ENCODE measurements at regions not wholly inside any gene's neighbourhood (a gene's known extent, or its start where the extent isn't known, plus 50 kb on each side); places are given as distances from the start of the nearest gene placed in this dataset.

GRCh38 chr16:17691106-17691898, 220.5 kb upstream of the XYLT1 start:
- Histone ChIP-seq H3K36me3 (replicated peaks in 1 of 2; ENCODE audit: control insufficient read depth in 2 of 2, insufficient read depth in 2 of 2, low read length in 2 of 2) (no peaks in the 10 kb centered on the region), H3K23ac (ENCODE audit: low read depth, low read length, poor library complexity) (no peak overlapping the region), H4K8ac (ENCODE audit: low read depth, low read length) (no peak overlapping the region), H2AFZ (ENCODE audit: low read length) (no peak overlapping the region), H3K4me1 (ENCODE audit: control insufficient read depth in 2 of 2, insufficient read depth in 1 of 2, low read depth in 1 of 2, low read length in 2 of 2) (peaks cover 0 to 4% of the 10 kb centered on the region in 2 donors), H3K4me3 (ENCODE audit: low read length in 2 of 2) (no peak overlapping the region), H3K9ac (ENCODE audit: low read depth, low read length, poor library complexity) (no peak overlapping the region), H3K4ac (ENCODE audit: low read length) (no peak overlapping the region), H3K27ac (replicated peaks; ENCODE audit: low read length) (no peak overlapping the region), H3K9me3 (replicated peaks in 1 of 2; ENCODE audit: control insufficient read depth in 2 of 2, insufficient read depth in 1 of 2, low read depth in 1 of 2, low read length in 2 of 2) (no peaks in the 10 kb centered on the region), H3K27me3 (ENCODE audit: control insufficient read depth in 3 of 3, insufficient read depth in 3 of 3, low read depth in 1 of 3, low read length in 3 of 3) (no peaks in the 10 kb centered on the region), H2BK15ac (ENCODE audit: low read length) (no peak overlapping the region), H3K14ac (ENCODE audit: low read length) (no peak overlapping the region), H2BK5ac (ENCODE audit: low read length) (no peak overlapping the region), H3K79me1 (ENCODE audit: low read depth, low read length) (no peaks in the 10 kb centered on the region), H3K18ac (ENCODE audit: low read length) (no peak overlapping the region), H2AK5ac (ENCODE audit: low read depth, low read length) (no peak overlapping the region), H2BK120ac (ENCODE audit: low read depth, low read length) (no peak overlapping the region), H4K91ac (ENCODE audit: low read depth, low read length, poor library complexity) (no peak overlapping the region), H2BK12ac (ENCODE audit: low read length) (no peak overlapping the region), H3K4me2 (ENCODE audit: insufficient read depth, low read length, poor library complexity, severe bottlenecking) (no peak overlapping the region)
- DNase-seq (ENCODE audit: low spot score), result no peak
- no CpG with 5 or more reads among the region's 7 CpGs for WGBS, 2 donors (ENCODE audit: extremely low coverage in 2 of 2, insufficient read length in 2 of 2, insufficient replicate concordance in 1 of 2)

- no peak for DNase-seq (ENCODE audit: low spot score)
- no peak overlapping the region for H4K91ac ChIP-seq (ENCODE audit: low read depth, low read length, poor library complexity)
- no peak overlapping the region for H2BK15ac ChIP-seq (ENCODE audit: low read length)
- no peak overlapping the region for H3K23ac ChIP-seq (ENCODE audit: low read depth, low read length, poor library complexity)
- no peak overlapping the region for H2BK5ac ChIP-seq (ENCODE audit: low read length)
- no peak overlapping the region for H2AFZ ChIP-seq (ENCODE audit: low read length)
- no peak overlapping the region for H3K14ac ChIP-seq (ENCODE audit: low read length)
- H4K8ac ChIP-seq (ENCODE audit: low read depth, low read length), result no peak overlapping the region
- H2BK12ac ChIP-seq (ENCODE audit: low read length), result no peak overlapping the region
- H3K79me1 ChIP-seq (ENCODE audit: low read depth, low read length), result peaks cover 2% of the 10 kb centered on the region
- H3K9me3 ChIP-seq (replicated peaks in 1 of 2; ENCODE audit: control insufficient read depth in 2 of 2, insufficient read depth in 1 of 2, low read depth in 1 of 2, low read length in 2 of 2), result no peaks in the 10 kb centered on the region
- no peak overlapping the region for H3K27ac ChIP-seq (replicated peaks; ENCODE audit: low read length)
- no peak overlapping the region for H3K4ac ChIP-seq (ENCODE audit: low read length)
- H2AK5ac ChIP-seq (ENCODE audit: low read depth, low read length), result no peak overlapping the region
- H3K18ac ChIP-seq (ENCODE audit: low read length), result no peak overlapping the region
- H2BK120ac ChIP-seq (ENCODE audit: low read depth, low read length), result no peak overlapping the region
- H3K36me3 ChIP-seq (replicated peaks in 1 of 2; ENCODE audit: control insufficient read depth in 2 of 2, insufficient read depth in 2 of 2, low read length in 2 of 2), result no peaks in the 10 kb centered on the region
- no peak overlapping the region for H3K4me3 ChIP-seq (ENCODE audit: low read length in 2 of 2)
- no peaks in the 10 kb centered on the region for H3K4me1 ChIP-seq (ENCODE audit: control insufficient read depth in 2 of 2, insufficient read depth in 1 of 2, low read depth in 1 of 2, low read length in 2 of 2)
- H3K9ac ChIP-seq (ENCODE audit: low read depth, low read length, poor library complexity), result no peak overlapping the region
- H3K27me3 ChIP-seq (ENCODE audit: control insufficient read depth in 3 of 3, insufficient read depth in 3 of 3, low read depth in 1 of 3, low read length in 3 of 3), result no peaks in the 10 kb centered on the region
- no peak overlapping the region for H3K4me2 ChIP-seq (ENCODE audit: insufficient read depth, low read length, poor library complexity, severe bottlenecking)
Observed at GRCh38 chr16:17685447-17685846, 214.7 kb upstream of the XYLT1 start.

GRCh38 chr16:17683281-17683680, 212.5 kb upstream of the XYLT1 start:
- Histone ChIP-seq H3K4me3 (ENCODE audit: low read length in 2 of 2) (no peak overlapping the region), H4K91ac (ENCODE audit: low read depth, low read length, poor library complexity) (no peak overlapping the region), H3K4me1 (ENCODE audit: control insufficient read depth in 2 of 2, insufficient read depth in 1 of 2, low read depth in 1 of 2, low read length in 2 of 2) (no peaks in the 10 kb centered on the region), H2AK5ac (ENCODE audit: low read depth, low read length) (no peak overlapping the region), H3K27ac (replicated peaks; ENCODE audit: low read length) (no peak overlapping the region), H3K23ac (ENCODE audit: low read depth, low read length, poor library complexity) (no peak overlapping the region), H2BK120ac (ENCODE audit: low read depth, low read length) (no peak overlapping the region), H3K27me3 (ENCODE audit: control insufficient read depth in 3 of 3, insufficient read depth in 3 of 3, low read depth in 1 of 3, low read length in 3 of 3) (no peaks in the 10 kb centered on the region), H3K4ac (ENCODE audit: low read length) (no peak overlapping the region), H2BK12ac (ENCODE audit: low read length) (no peak overlapping the region), H2AFZ (ENCODE audit: low read length) (no peak overlapping the region), H3K36me3 (replicated peaks in 1 of 2; ENCODE audit: control insufficient read depth in 2 of 2, insufficient read depth in 2 of 2, low read length in 2 of 2) (no peaks in the 10 kb centered on the region), H3K9ac (ENCODE audit: low read depth, low read length, poor library complexity) (no peak overlapping the region), H4K8ac (ENCODE audit: low read depth, low read length) (no peak overlapping the region), H2BK15ac (ENCODE audit: low read length) (no peak overlapping the region), H3K79me1 (ENCODE audit: low read depth, low read length) (peaks cover 2% of the 10 kb centered on the region), H2BK5ac (ENCODE audit: low read length) (no peak overlapping the region), H3K9me3 (replicated peaks in 1 of 2; ENCODE audit: control insufficient read depth in 2 of 2, insufficient read depth in 1 of 2, low read depth in 1 of 2, low read length in 2 of 2) (no peaks in the 10 kb centered on the region), H3K4me2 (ENCODE audit: insufficient read depth, low read length, poor library complexity, severe bottlenecking) (no peak overlapping the region), H3K14ac (ENCODE audit: low read length) (no peak overlapping the region), H3K18ac (ENCODE audit: low read length) (no peak overlapping the region)
- WGBS, 2 donors (ENCODE audit: extremely low coverage in 2 of 2, insufficient read length in 2 of 2, insufficient replicate concordance in 1 of 2), result no CpG with 5 or more reads among the region's 3 CpGs
- no peak for DNase-seq (ENCODE audit: low spot score)

- H3K27ac ChIP-seq (replicated peaks; ENCODE audit: low read length), result no peak overlapping the region
- no peak overlapping the region for H3K9ac ChIP-seq (ENCODE audit: low read depth, low read length, poor library complexity)
- H3K4me3 ChIP-seq (ENCODE audit: low read length in 2 of 2), result no peak overlapping the region
- H2BK15ac ChIP-seq (ENCODE audit: low read length), result no peak overlapping the region
- H3K9me3 ChIP-seq (replicated peaks in 1 of 2; ENCODE audit: control insufficient read depth in 2 of 2, insufficient read depth in 1 of 2, low read depth in 1 of 2, low read length in 2 of 2), result no peaks in the 10 kb centered on the region
- H2BK5ac ChIP-seq (ENCODE audit: low read length), result no peak overlapping the region
- no peak overlapping the region for H4K91ac ChIP-seq (ENCODE audit: low read depth, low read length, poor library complexity)
- H3K4me2 ChIP-seq (ENCODE audit: insufficient read depth, low read length, poor library complexity, severe bottlenecking), result no peak overlapping the region
- H2BK12ac ChIP-seq (ENCODE audit: low read length), result no peak overlapping the region
- no peaks in the 10 kb centered on the region for H3K4me1 ChIP-seq (ENCODE audit: control insufficient read depth in 2 of 2, insufficient read depth in 1 of 2, low read depth in 1 of 2, low read length in 2 of 2)
- H4K8ac ChIP-seq (ENCODE audit: low read depth, low read length), result no peak overlapping the region
- no CpG with 5 or more reads among the region's 3 CpGs for WGBS, 2 donors (ENCODE audit: extremely low coverage in 2 of 2, insufficient read length in 2 of 2, insufficient replicate concordance in 1 of 2)
- DNase-seq (ENCODE audit: low spot score), result no peak
- H3K4ac ChIP-seq (ENCODE audit: low read length), result no peak overlapping the region
- H3K27me3 ChIP-seq (ENCODE audit: control insufficient read depth in 3 of 3, insufficient read depth in 3 of 3, low read depth in 1 of 3, low read length in 3 of 3), result no peaks in the 10 kb centered on the region
- no peak overlapping the region for H2AFZ ChIP-seq (ENCODE audit: low read length)
- H2AK5ac ChIP-seq (ENCODE audit: low read depth, low read length), result no peak overlapping the region
- no peaks in the 10 kb centered on the region for H3K79me1 ChIP-seq (ENCODE audit: low read depth, low read length)
- H2BK120ac ChIP-seq (ENCODE audit: low read depth, low read length), result no peak overlapping the region
- no peak overlapping the region for H3K18ac ChIP-seq (ENCODE audit: low read length)
- H3K14ac ChIP-seq (ENCODE audit: low read length), result no peak overlapping the region
- H3K23ac ChIP-seq (ENCODE audit: low read depth, low read length, poor library complexity), result no peak overlapping the region
- no peaks in the 10 kb centered on the region for H3K36me3 ChIP-seq (replicated peaks in 1 of 2; ENCODE audit: control insufficient read depth in 2 of 2, insufficient read depth in 2 of 2, low read length in 2 of 2)
Observed at GRCh38 chr16:17676171-17676570, 205.4 kb upstream of the XYLT1 start.

Data from neuronal stem cell (in vitro differentiated cells).